Common myeloid progenitor, CD34-positive (primary cell): ENCODE measurements at regions not wholly inside any gene's neighbourhood (a gene's known extent, or its start where the extent isn't known, plus 50 kb on each side); places are given as distances from the start of the nearest gene placed in this dataset.

Experiments used
- CTCF ChIA-PET: fragments of 350-600 bp; sonication (Branson Sonifier 250); formaldehyde crosslinking; loops from one replicate; lab custom pipeline; 2021; ENCODE audit warnings: antibody characterized with exemption; lab: Charles Lee
- POLR2A ChIA-PET: fragments of 350-600 bp; sonication (Branson Sonifier 250); formaldehyde crosslinking; loops from one replicate; lab custom pipeline; 2021; ENCODE audit warnings: antibody characterized with exemption; lab: Charles Lee
- DNase-seq, 3 donors: peaks; one replicate each; pipeline versions ENCODE4 v3.0.0 to v3.0.0-alpha.2; 2013
- H3K27ac ChIP-seq, 2 experiments: 1 replicate in 1 of 2; 2 replicates in 1 of 2; pipeline ENCODE4 v1.7.0; 2013; ENCODE audit warnings: inconsistent platforms in 2 of 2, low read length in 2 of 2, mild to moderate bottlenecking in 2 of 2, low read depth in 1 of 2, moderate library complexity in 1 of 2; ENCODE audit not compliant: severe bottlenecking in 2 of 2, insufficient read depth in 1 of 2, poor library complexity in 1 of 2
- H3K27me3 ChIP-seq, 5 experiments: replicated peaks in 2 of 5; 1 replicate in 3 of 5; 2 replicates in 2 of 5; pipeline versions ENCODE4 v1.6.1 to v1.7.0; 2013; ENCODE audit warnings: low read length in 4 of 5, mild to moderate bottlenecking in 2 of 5, moderate library complexity in 2 of 5, inconsistent platforms in 1 of 5; ENCODE audit not compliant: insufficient read depth in 5 of 5, control insufficient read depth in 4 of 5
- H3K36me3 ChIP-seq, 4 experiments: 1 replicate in 2 of 4; 2 replicates in 2 of 4; pipeline versions ENCODE4 v1.6.1 to v1.7.0; 2013; ENCODE audit warnings: low read length in 3 of 4, control low read depth in 1 of 4, mild to moderate bottlenecking in 1 of 4; ENCODE audit not compliant: control insufficient read depth in 4 of 4, insufficient read depth in 4 of 4
- H3K4me1 ChIP-seq, 4 experiments: 1 replicate in 3 of 4; 2 replicates in 1 of 4; pipeline versions ENCODE4 v1.6.1 to v1.7.1; 2013; ENCODE audit warnings: low read length in 3 of 4, mild to moderate bottlenecking in 3 of 4, control low read depth in 1 of 4, inconsistent platforms in 1 of 4, moderate library complexity in 1 of 4; ENCODE audit not compliant: control insufficient read depth in 4 of 4, insufficient read depth in 4 of 4; ENCODE audit errors: control extremely low read depth in 1 of 4
- H3K4me3 ChIP-seq, 7 experiments: 1 replicate in 4 of 7; 2 replicates in 3 of 7; pipeline versions ENCODE4 v1.5.1 to v1.7.0; 2013; ENCODE audit warnings: mild to moderate bottlenecking in 7 of 7, low read length in 6 of 7, moderate library complexity in 6 of 7, inconsistent platforms in 2 of 7, low read depth in 2 of 7, control low read depth in 1 of 7; ENCODE audit not compliant: insufficient read depth in 4 of 7, control insufficient read depth in 1 of 7; ENCODE audit errors: extremely low read depth in 1 of 7
- H3K9me3 ChIP-seq, 5 experiments: 1 replicate in 4 of 5; 2 replicates in 1 of 5; pipeline versions ENCODE4 v1.6.1 to v1.7.1; 2013; ENCODE audit warnings: low read length in 4 of 5, mild to moderate bottlenecking in 2 of 5, inconsistent platforms in 1 of 5, low read depth in 1 of 5, moderate library complexity in 1 of 5; ENCODE audit not compliant: control insufficient read depth in 4 of 5, insufficient read depth in 2 of 5; ENCODE audit errors: control extremely low read depth in 1 of 5
- WGBS: methylation state at CpG from one replicate; pipeline ENCODE4 v1.1.5; 2013; ENCODE audit not compliant: insufficient coverage; 5-methylcytosine and 5-hydroxymethylcytosine counted together

- WGBS, result 92% methylated on average over 5 of the region's 5 CpGs
- CTCF ChIA-PET, result no interaction called here
These were observed 396.1 kb upstream of the PLXNA2 start for GRCh38 chr1:208640295-208640694.

GRCh38 chr1:208641579-208642280 is 397.5 kb upstream of the PLXNA2 start:
- 74% methylated on average over 3 of the region's 4 CpGs for WGBS
- Histone ChIP-seq H3K36me3 (no peaks in the 10 kb centered on the region), H3K27ac (no peak overlapping the region), H3K4me1 (no peaks in the 10 kb centered on the region), H3K4me3 (no peak overlapping the region), H3K27me3 (peaks cover 0 to 3% (median 0%) of the 10 kb centered on the region in 5 experiments), H3K9me3 (no peaks in the 10 kb centered on the region)
- CTCF ChIA-PET, result no interaction called here
- POLR2A ChIA-PET, result no interaction called here
- DNase-seq, result no peak

More at GRCh38 chr1:208640295-208640694, 396.1 kb upstream of the PLXNA2 start:
- no peak for DNase-seq
- Histone ChIP-seq H3K27ac (no peak overlapping the region), H3K4me3 (no peak overlapping the region), H3K27me3 (peaks cover 0 to 5% (median 0%) of the 10 kb centered on the region in 5 experiments), H3K9me3 (no peaks in the 10 kb centered on the region), H3K36me3 (no peaks in the 10 kb centered on the region), H3K4me1 (no peaks in the 10 kb centered on the region)
- POLR2A ChIA-PET, result no interaction called here

GRCh38 chr1:208643005-208643597 is 398.9 kb upstream of the PLXNA2 start:
- WGBS, result 100% methylated on average over 3 of the region's 7 CpGs
- DNase-seq, result no peak
- CTCF ChIA-PET, result interaction anchor here (0.9 kb wide), 1 partner anchor 811 kb away, joined by 3 read pairs; no protein-coding TSS in a partner anchor

GRCh38 chr1:208644401-208645160 is 400.4 kb upstream of the PLXNA2 start:
- no CpG with 5 or more reads among the region's 2 CpGs for WGBS
- no peaks in the 10 kb centered on the region for H3K9me3 ChIP-seq
- H3K4me1 ChIP-seq, result no peaks in the 10 kb centered on the region
- DNase-seq, result no peak
- no peaks in the 10 kb centered on the region for H3K36me3 ChIP-seq
- no peak overlapping the region for H3K27ac ChIP-seq
- H3K4me3 ChIP-seq, result no peak overlapping the region
- peaks cover 0 to 3% (median 2%) of the 10 kb centered on the region in 5 experiments for H3K27me3 ChIP-seq
- ChIA-PET POLR2A (no interaction called here), CTCF (no interaction called here)

More at GRCh38 chr1:208643005-208643597, 398.9 kb upstream of the PLXNA2 start:
- H3K27me3 ChIP-seq, result peaks cover 0 to 3% (median 0%) of the 10 kb centered on the region in 5 experiments
- no peak overlapping the region for H3K27ac ChIP-seq
- H3K4me1 ChIP-seq, result no peaks in the 10 kb centered on the region
- no peaks in the 10 kb centered on the region for H3K36me3 ChIP-seq
- H3K9me3 ChIP-seq, result no peaks in the 10 kb centered on the region
- no peak overlapping the region for H3K4me3 ChIP-seq
- POLR2A ChIA-PET, result no interaction called here

DNA sequence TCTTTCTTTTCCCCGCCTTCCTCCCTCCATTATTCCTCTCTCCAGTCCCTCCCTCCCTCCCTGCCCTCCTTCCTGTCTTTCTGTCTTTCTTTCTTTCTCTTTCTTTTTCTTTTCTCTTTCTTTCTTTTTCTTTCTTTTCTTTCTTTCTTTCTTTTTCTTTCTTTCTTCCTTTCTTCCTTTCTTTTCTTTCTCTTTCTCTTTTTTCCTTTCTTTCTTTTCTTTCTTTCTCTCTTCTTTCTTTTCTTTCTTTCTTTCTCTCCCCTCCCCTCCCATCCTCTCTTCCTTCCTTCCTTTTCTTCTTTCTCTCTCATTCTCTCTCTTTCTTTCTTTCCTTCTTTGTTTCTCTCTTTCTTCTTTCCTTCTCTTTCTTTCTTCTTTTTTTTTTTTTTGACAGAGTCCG is 402.2 kb upstream of the PLXNA2 start:
- POLR2A ChIA-PET, result no interaction called here
- Histone ChIP-seq H3K9me3 (no peaks in the 10 kb centered on the region), H3K4me1 (no peaks in the 10 kb centered on the region), H3K4me3 (no peak overlapping the region), H3K27ac (no peak overlapping the region), H3K27me3 (peaks cover 0 to 3% (median 2%) of the 10 kb centered on the region in 5 experiments), H3K36me3 (no peaks in the 10 kb centered on the region)
- no peak for DNase-seq
- 95% methylated on average over 1 of the region's 2 CpGs for WGBS
- CTCF ChIA-PET, result interaction anchor here (1.3 kb wide), 1 partner anchor 9 kb away, joined by 3 read pairs; no protein-coding TSS in a partner anchor

DNA sequence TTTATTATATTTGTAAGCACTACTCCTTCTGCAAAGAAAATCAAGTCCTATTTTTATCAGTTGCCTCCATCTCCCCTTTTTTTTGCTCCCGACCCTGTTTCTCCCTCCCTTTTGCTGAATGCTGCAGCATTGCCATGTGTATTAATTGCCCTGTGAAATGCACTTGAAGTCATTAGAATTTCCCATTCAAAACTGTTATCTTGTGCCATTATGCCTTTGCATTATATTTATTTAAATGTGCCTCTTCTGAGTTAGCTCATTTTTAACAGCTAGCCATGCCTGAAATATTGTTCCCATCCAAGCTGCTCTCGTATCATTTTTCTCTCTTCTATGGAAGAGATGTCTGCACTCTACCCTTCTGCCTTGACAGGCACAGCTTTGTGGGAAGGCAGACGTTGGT is 404.0 kb upstream of the PLXNA2 start:
- CTCF ChIA-PET, result no interaction called here

More for the DNA sequence above, 404.0 kb upstream of the PLXNA2 start:
- 87% methylated on average over 3 of the region's 3 CpGs for WGBS
- Histone ChIP-seq H3K9me3 (no peaks in the 10 kb centered on the region), H3K4me3 (no peak overlapping the region), H3K36me3 (no peaks in the 10 kb centered on the region), H3K27me3 (peaks cover 0 to 3% (median 0%) of the 10 kb centered on the region in 5 experiments), H3K4me1 (no peaks in the 10 kb centered on the region), H3K27ac (no peak overlapping the region)
- POLR2A ChIA-PET, result no interaction called here
- no peak for DNase-seq
